ENCODE measurements at regions not wholly inside any gene's neighbourhood (a gene's known extent, or its start where the extent isn't known, plus 50 kb on each side); places are given as distances from the start of the nearest gene placed in this dataset.

- TF ChIP-seq USF2 (IDR thresholded peaks at IDR 0.05; ENCODE audit: low read length) (no peak), SP1 (IDR thresholded peaks at IDR 0.05; ENCODE audit: low read depth, low read length) (no peak), CTCF (IDR thresholded peaks at IDR 0.05; ENCODE audit: control extremely low read depth in 1 of 3, insufficient read depth in 1 of 3, low read depth in 1 of 3, low read length in 3 of 3) (no peak)
Observed at GRCh38 chr6:82056567-82056966, 191.0 kb downstream of the IBTK start.

Data from H1 (cell line).